Psoas muscle (tissue), 7 donors: ENCODE measurements at regions not wholly inside any gene's neighbourhood (a gene's known extent, or its start where the extent isn't known, plus 50 kb on each side); places are given as distances from the start of the nearest gene placed in this dataset.

Experiments used
- ATAC-seq, 4 donors: fragments of 200-7000 bp; cut with Tn5 transposase; one replicate each; pipeline ENCODE4 v1.9.1; 2020; ENCODE audit warnings: moderate library complexity in 3 of 4, mild to moderate bottlenecking in 2 of 4
- DNase-seq, 2 donors: peaks; one replicate each; pipeline ENCODE4 v3.0.0-alpha.2; 2020
- H3K27ac ChIP-seq: fragments of 200-600 bp; one replicate; pipeline ENCODE4 v1.8.0; 2022
- H3K27me3 ChIP-seq, 3 donors: fragments of 200-600 bp in 1 of 3; one replicate each; pipeline versions ENCODE4 v1.6.1 to v1.8.0; 2013 to 2022; ENCODE audit warnings: low read length in 2 of 3, mild to moderate bottlenecking in 2 of 3, moderate library complexity in 1 of 3; ENCODE audit not compliant: insufficient read depth in 3 of 3
- H3K36me3 ChIP-seq, 2 donors: fragments of 200-600 bp in 1 of 2; one replicate each; pipeline versions ENCODE4 v1.6.1 to v1.8.0; 2013 to 2022; ENCODE audit warnings: low read depth in 1 of 2, mild to moderate bottlenecking in 1 of 2, moderate library complexity in 1 of 2; ENCODE audit not compliant: insufficient read depth in 1 of 2
- H3K4me1 ChIP-seq: fragments of 200-600 bp; one replicate; pipeline ENCODE4 v1.8.0; 2022
- H3K4me3 ChIP-seq: fragments of 200-600 bp; one replicate; pipeline ENCODE4 v1.8.0; 2022; ENCODE audit warnings: mild to moderate bottlenecking
- H3K9me3 ChIP-seq: fragments of 200-600 bp; one replicate; pipeline ENCODE4 v1.8.0; 2022
- WGBS, 3 donors: extraction: QIAGEN DNeasy Blood & Tissue Kit; methylation state at CpG; one replicate each; pipeline versions ENCODE4 v1.1.6 to v1.1.7; 2013; 5-methylcytosine and 5-hydroxymethylcytosine counted together
- intact Hi-C, 2 donors: fragments of 100-400 bp; cut with DNase I; formaldehyde crosslinking; loops; one replicate each; pipeline versions ENCODE4 v1.11.0 to v1.14.2; 2022
- TF ChIP-seq, protein P1 (sequence below): fragments of 200-600 bp; IDR thresholded peaks from one replicate; pipeline ENCODE4 v1.8.0; 2022; ENCODE audit warnings: antibody characterized with exemption
- donor health status: healthy with polysubstance abuse.
- donor health status: DM: no; HTN: no; CAD: no; lungs with moderate emphysema.
- donor health status: Bipolar disorder and iron deficiency.
- donor health status: healthy.
- donor health status: DM: yes; HTN: yes; CAD: no.
- donor health status: DM: no; HTN: no; CAD: no.
- donor health status: DM: yes; HTN: yes; CAD: no.

DNA sequence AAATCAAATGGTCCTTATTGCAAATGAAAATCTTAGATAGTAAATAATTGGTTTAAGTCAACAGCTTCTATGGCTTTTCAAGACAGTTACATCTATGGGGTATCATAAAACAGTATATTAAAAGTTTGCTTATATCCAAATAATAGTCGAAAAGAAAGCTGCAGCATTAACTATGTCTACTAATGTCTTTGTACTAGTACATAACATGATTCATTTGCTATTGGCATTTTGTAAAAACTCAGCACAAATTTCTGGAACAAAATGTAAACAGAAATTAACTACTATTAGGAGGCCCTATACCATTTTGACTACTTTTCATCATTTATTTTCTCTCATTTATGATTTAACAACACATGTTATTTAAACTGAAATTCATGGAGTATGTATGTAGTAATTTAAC lies 1435.2 kb upstream of the PRR20A start:
- intact Hi-C loops: no loop called here
- ATAC-seq (no peak), DNase-seq (no peak)
- Histone ChIP-seq H3K27ac (no peak overlapping the region), H3K36me3 (no peaks in the 10 kb centered on the region), H3K4me3 (no peak overlapping the region), H3K4me1 (no peaks in the 10 kb centered on the region), H3K27me3 (no peaks in the 10 kb centered on the region), H3K9me3 (no peaks in the 10 kb centered on the region)
- 62 to 76% (median 71%) methylated on average over 1 of the region's 1 CpG for WGBS, 3 donors
- TF ChIP-seq, protein P1, sequence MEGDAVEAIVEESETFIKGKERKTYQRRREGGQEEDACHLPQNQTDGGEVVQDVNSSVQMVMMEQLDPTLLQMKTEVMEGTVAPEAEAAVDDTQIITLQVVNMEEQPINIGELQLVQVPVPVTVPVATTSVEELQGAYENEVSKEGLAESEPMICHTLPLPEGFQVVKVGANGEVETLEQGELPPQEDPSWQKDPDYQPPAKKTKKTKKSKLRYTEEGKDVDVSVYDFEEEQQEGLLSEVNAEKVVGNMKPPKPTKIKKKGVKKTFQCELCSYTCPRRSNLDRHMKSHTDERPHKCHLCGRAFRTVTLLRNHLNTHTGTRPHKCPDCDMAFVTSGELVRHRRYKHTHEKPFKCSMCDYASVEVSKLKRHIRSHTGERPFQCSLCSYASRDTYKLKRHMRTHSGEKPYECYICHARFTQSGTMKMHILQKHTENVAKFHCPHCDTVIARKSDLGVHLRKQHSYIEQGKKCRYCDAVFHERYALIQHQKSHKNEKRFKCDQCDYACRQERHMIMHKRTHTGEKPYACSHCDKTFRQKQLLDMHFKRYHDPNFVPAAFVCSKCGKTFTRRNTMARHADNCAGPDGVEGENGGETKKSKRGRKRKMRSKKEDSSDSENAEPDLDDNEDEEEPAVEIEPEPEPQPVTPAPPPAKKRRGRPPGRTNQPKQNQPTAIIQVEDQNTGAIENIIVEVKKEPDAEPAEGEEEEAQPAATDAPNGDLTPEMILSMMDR: no peak

DNA sequence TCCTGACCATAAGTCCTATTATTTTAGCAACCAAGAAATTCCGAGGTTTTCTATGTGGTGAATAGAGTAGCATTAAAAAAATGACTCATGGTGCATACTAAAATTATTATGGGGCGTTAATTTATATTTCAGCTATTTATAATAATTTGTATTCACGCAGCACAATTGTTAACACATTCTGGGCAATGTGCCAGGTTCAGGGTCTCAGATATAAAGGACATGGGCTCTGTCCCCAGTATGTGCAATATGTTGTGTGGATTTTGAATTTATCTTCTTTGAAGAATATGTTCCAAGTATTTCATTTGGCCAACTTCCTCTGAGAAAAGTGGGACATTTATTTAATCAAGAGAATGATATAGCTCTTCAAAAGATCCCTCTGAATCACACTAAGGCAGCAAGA lies 1434.7 kb upstream of the PRR20A start:
- Histone ChIP-seq H3K4me1 (no peaks in the 10 kb centered on the region), H3K36me3 (no peaks in the 10 kb centered on the region), H3K27ac (no peak overlapping the region), H3K4me3 (no peak overlapping the region), H3K27me3 (no peaks in the 10 kb centered on the region), H3K9me3 (no peaks in the 10 kb centered on the region)
- TF ChIP-seq, protein P1: no peak
- intact Hi-C loops: no loop called here
- DNase-seq: no peak
- no peak for ATAC-seq
- 13 to 16% (median 15%) methylated on average over 3 of the region's 3 CpGs for WGBS, 3 donors

DNA sequence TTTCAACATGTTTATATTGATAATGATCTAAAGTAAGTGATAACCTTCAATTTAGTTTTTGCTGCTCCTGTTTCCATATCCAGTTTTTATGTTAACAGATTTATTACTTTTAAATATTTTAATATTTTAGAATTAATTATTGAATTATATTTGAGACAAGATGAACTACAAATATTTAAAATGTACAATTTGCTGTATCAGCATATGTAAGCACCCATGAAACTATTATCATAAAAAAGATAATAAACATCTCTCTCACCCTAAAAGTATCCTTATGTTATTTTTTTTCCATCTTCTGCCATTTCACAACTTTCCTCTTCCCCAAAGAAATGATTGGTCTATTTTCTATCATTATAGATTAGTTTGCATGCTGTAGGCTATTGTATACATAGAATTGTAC lies 1426.6 kb upstream of the PRR20A start:
- no peak for DNase-seq
- TF ChIP-seq, protein P1: no peak

DNA sequence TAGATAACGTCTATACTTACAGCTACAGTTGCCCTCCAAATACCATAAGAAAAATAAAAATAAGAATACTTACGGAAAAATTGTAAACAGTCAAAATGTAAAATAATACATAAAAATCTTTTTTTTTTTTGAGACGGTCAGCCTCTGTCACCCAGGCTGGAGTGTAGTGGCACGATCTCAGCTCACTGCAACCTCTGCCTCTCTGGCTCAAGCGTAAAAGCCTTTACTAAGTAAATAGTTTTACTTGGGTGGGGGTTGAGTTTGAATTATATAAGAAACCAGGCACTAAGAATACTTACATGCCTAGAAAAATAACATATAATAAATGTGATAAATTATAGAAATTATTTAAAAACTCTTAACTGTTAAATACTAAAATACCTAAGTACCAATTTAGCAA lies 1413.0 kb upstream of the PRR20A start:
- ATAC-seq (no peak), DNase-seq (no peak)
- no peaks in the 10 kb centered on the region for H3K36me3 ChIP-seq
- H3K27me3 ChIP-seq: no peaks in the 10 kb centered on the region
- intact Hi-C loops: no loop called here
- H3K27ac ChIP-seq: no peak overlapping the region
- 70 to 72% (median 72%) methylated on average over 5 of the region's 5 CpGs for WGBS, 3 donors
- H3K4me1 ChIP-seq: no peaks in the 10 kb centered on the region
- no peaks in the 10 kb centered on the region for H3K9me3 ChIP-seq
- no peak overlapping the region for H3K4me3 ChIP-seq
- TF ChIP-seq, protein P1: no peak

More for the DNA sequence above, 1426.6 kb upstream of the PRR20A start:
- ATAC-seq: no peak
- H3K27me3 ChIP-seq: no peaks in the 10 kb centered on the region
- H3K4me3 ChIP-seq: no peak overlapping the region
- H3K9me3 ChIP-seq: peaks cover 4% of the 10 kb centered on the region
- H3K27ac ChIP-seq: no peak overlapping the region
- no peaks in the 10 kb centered on the region for H3K4me1 ChIP-seq
- intact Hi-C loops: no loop called here
- no peaks in the 10 kb centered on the region for H3K36me3 ChIP-seq

DNA sequence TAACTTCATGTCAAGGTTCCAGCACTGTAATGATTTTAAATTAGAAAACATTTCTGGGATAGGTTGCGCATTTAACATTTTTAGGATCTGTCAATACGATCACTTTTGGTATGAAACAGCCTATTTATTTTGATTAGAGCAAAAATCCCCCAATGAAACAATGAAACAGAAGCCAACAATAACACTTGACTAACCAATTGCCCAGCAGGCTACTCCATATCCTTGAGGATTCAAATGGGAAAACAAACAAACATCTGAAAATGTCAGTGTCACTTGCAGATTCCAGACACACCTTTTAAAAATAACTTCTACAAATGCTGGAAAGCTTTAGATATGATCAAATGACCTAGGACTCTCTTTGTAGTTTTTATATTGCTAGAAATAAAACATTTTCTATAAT lies 1412.5 kb upstream of the PRR20A start:
- WGBS, 3 donors: 79 to 83% (median 82%) methylated on average over 2 of the region's 2 CpGs
- Histone ChIP-seq H3K27me3 (no peaks in the 10 kb centered on the region), H3K4me3 (no peak overlapping the region), H3K9me3 (no peaks in the 10 kb centered on the region), H3K27ac (no peak overlapping the region), H3K36me3 (no peaks in the 10 kb centered on the region), H3K4me1 (no peaks in the 10 kb centered on the region)
- DNase-seq (no peak), ATAC-seq (no peak)
- intact Hi-C loops: no loop called here
- TF ChIP-seq, protein P1: no peak
